Fibroblast of gingiva (primary cell): ENCODE measurements at regions not wholly inside any gene's neighbourhood (a gene's known extent, or its start where the extent isn't known, plus 50 kb on each side); places are given as distances from the start of the nearest gene placed in this dataset.

Source experiments
- DNase-seq: peaks from one replicate; pipeline ENCODE4 v3.0.0-alpha.2; 2011; ENCODE audit warnings: low read depth

GRCh38 chr17:79314617-79315357 is 240.2 kb downstream of the ENGASE start:
- no peak for DNase-seq

- DNase-seq = no peak
These were observed 236.7 kb downstream of the ENGASE start for GRCh38 chr17:79311373-79311772.

GRCh38 chr17:79306424-79307318 is 232.0 kb downstream of the ENGASE start:
- DNase-seq = no peak

GRCh38 chr17:79305768-79306423 is 231.3 kb downstream of the ENGASE start:
- peak; percentile 39 for DNase-seq

- no peak for DNase-seq
These were observed 230.7 kb downstream of the ENGASE start for GRCh38 chr17:79305376-79305767.

GRCh38 chr17:79304884-79305283 is 230.3 kb downstream of the ENGASE start:
- no peak for DNase-seq

- DNase-seq = no peak
These were observed 229.1 kb downstream of the ENGASE start for GRCh38 chr17:79303641-79304205.

GRCh38 chr17:79301469-79301868 is 226.8 kb downstream of the ENGASE start:
- DNase-seq = no peak

- no peak for DNase-seq
These were observed 224.7 kb downstream of the ENGASE start for GRCh38 chr17:79299349-79299748.

GRCh38 chr17:79298799-79299198 is 224.2 kb downstream of the ENGASE start:
- DNase-seq = no peak

- no peak for DNase-seq
These were observed 221.6 kb downstream of the ENGASE start for GRCh38 chr17:79296243-79296642.

- DNase-seq = no peak
These were observed 220.7 kb downstream of the ENGASE start for GRCh38 chr17:79295307-79295706.

- no peak for DNase-seq
These were observed 219.9 kb downstream of the ENGASE start for GRCh38 chr17:79294459-79295071.

- no peak for DNase-seq
These were observed 217.9 kb downstream of the ENGASE start for GRCh38 chr17:79292501-79292900.

- no peak for DNase-seq
These were observed 216.8 kb downstream of the ENGASE start for GRCh38 chr17:79291391-79291790.

- DNase-seq = no peak
These were observed 216.1 kb downstream of the ENGASE start for GRCh38 chr17:79290726-79291125.

- DNase-seq = no peak
These were observed 214.3 kb downstream of the ENGASE start for GRCh38 chr17:79288950-79289349.

GRCh38 chr17:79286440-79286839 is 211.8 kb downstream of the ENGASE start:
- DNase-seq = no peak

- DNase-seq = no peak
These were observed 211.3 kb downstream of the ENGASE start for GRCh38 chr17:79285973-79286372.

- no peak for DNase-seq
These were observed 207.7 kb downstream of the ENGASE start for GRCh38 chr17:79282294-79282693.

- DNase-seq = no peak
These were observed 207.2 kb downstream of the ENGASE start for GRCh38 chr17:79281803-79282202.
